GF-D8 (cell line): ENCODE measurements at regions not wholly inside any gene's neighbourhood (a gene's known extent, or its start where the extent isn't known, plus 50 kb on each side); places are given as distances from the start of the nearest gene placed in this dataset.
"Not testable (repeated sequence)": the region's sequence is repeated elsewhere in the genome, so short reads cannot be mapped to it uniquely, and the experiment has no call there.

Experiments used
- DNase-seq: peaks from one replicate; lab custom pipeline; 2025; lab: John Stamatoyannopoulos, UW

DNA sequence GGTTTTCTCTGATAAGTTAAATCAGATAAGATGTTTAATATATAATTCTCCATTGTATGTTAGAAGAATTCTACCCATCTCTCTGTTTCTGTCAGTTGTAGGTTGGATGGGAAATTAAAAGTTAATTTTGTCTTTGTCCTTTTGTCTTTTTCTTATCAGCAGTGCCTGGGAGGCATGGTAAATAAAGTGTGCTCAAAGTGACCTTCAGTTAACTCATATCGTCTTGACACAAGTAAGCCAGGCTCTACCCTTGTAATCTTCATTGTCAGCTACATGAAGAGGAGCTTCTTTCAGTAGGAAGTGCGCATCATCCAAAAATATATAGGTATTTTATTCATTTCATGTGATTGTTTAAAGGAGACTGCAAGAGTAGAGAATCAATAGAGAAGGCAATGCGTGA lies 138.9 kb upstream of the NRIP1 start:
- DNase-seq = no peak

DNA sequence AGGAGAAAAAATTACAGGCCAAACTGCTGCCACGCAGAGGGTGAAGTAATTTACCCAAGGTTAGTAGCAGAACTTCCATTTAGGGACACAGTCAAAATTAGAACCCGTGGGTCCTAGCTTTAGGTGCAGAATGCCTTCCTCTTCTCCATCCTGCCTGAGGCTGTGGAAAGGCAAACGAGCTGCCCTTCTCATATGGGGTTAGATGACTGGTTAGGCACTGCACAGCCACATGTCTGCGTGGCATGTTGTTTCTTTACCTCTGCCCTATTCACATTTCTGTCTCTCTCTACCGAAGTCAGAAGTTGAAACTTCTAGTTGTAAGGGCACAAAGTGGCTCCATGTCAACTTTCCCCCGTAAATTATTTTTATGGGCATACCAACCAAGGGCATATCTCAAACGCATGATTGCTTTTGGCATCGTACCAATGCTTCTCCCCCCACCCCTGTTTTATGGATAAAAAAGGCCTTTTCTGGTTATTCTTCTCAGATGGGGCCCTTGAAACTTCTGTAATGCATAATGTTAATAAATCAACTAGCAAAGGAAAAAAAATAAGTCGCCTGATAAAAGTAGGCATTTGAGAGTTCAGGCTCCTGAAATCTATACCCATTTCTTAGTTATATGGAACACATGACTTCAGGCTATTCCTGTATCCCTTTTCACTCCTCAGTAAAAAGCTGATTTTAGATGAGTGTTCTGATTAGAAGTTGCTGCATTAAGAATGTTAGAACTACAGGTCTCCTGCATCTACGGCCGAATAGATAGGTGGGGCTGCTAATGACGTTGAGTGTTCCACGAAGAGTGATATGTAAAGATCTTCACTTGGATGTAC lies 139.6 kb upstream of the NRIP1 start:
- no peak for DNase-seq

DNA sequence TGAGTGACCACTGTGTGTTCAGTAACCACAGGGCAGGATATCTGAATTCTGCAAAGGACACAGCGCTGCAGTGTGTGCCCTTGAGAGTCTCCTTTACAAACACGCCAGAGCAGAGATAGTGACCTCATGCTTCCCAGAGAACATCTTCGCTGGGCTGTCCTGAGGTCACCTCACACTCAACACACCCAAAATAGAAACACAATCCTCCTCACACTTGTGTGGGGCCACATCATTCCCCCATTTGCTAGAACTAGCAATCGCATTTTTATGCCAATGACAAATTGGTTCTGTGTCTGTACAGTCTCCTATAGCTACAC lies 140.1 kb upstream of the NRIP1 start:
- no peak for DNase-seq

DNA sequence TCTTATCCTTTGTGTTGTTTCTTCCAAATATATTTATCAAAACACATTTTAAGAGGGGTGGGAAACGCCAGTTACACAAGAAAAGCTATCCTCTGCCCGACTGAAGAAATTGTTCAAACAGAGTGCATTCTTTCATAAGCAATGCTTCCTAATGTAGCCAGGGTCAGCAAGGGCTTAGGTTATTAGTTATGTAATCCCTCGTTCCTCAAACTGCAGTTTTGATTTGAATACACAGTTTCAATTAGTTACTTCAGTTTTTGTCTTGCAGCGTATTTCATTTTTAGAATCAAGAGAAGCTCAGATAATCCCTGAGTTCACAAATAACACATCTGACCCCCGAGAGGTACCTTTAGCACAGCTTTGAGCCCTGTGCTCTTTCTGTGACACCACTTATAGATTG lies 141.7 kb upstream of the NRIP1 start:
- DNase-seq = no peak

DNA sequence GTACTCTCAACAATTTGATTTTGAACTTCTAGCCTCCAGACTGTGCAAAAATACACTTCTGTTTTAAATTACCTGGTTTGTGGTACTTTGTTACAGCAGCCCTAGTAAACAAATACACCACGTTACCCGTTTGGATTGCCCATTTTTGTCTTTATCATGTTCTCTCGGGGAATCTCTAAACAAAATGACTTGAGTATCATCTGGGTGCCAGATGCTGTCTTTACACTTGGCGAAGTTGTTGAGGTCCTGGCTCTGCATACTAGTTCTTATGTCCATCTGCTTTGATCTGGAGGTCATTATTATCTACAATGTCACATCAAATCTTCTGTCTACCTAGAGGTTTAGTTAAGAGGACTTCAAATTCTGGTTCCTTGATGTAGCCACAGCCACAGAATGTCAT lies 142.4 kb upstream of the NRIP1 start:
- no peak for DNase-seq

DNA sequence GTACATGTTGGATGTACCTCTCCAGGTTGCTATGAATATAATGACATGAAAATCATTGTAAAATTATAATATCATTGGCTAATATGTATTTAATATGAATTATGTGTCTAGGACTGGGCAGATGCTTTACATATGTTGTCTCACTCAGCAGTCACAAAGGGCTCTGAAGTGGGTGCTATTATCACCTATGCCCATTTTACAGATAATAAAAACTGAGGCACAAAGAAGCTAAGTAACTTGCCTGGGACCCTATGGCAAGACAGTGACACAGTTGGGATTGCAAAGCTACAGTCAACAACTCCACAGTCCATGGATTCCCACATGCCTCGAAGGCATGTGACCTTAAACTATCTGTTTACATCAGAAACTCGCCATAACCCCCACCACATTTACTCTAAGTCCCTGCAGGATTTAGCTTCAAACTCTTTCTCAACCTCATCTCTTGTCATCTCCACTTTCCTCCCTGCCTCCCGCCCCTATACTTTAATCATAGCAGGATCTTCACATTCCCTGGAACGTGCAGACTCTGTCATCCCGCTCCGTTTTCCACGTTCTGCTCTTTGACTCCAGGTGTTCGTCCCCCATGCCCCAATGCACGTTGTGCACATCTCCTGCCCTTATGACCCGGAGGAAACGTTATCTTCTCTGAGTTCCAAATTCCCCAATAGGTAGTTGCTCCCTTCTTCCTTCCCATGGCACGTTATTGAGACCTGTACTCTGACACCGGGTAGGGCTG lies 143.0 kb upstream of the NRIP1 start:
- DNase-seq = no peak

DNA sequence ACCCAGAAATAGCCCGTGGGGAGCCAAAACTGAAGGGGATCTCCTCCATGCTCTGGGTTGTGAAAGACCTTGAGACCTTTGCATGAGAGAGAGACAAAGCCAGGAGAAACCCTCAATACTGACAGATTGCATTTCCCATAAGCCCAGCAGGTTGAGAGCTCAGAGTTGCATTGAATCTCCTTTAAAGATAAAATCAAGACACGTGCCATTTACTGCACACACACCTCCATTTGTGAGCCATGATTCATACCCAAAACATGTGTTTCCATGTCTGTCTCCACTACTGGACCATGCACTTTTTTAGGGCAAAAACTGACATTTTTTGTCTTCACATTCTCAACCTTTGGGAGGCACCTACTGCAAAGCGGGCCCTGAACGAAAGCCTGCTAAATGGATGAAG lies 144.0 kb upstream of the NRIP1 start:
- DNase-seq = no peak

DNA sequence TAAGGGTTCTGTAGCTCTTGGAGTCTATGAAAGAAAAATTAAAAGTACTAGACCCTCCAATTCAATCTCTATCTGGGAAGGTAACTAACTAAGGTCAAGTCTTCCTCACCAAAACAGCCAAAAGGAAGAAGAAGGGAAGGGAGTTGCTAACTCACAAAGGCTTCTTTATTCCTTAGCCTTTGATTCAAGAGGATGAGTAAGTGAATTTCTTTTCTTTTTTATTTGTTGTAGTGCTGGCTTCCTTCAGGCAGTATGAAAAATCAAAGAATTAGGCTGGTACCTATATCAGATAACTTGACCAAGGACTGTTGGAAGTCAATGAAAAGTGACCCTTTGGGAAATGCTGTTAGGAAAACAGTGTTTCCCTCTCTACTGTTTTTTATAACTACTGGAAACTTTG lies 144.4 kb upstream of the NRIP1 start:
- DNase-seq = no peak

DNA sequence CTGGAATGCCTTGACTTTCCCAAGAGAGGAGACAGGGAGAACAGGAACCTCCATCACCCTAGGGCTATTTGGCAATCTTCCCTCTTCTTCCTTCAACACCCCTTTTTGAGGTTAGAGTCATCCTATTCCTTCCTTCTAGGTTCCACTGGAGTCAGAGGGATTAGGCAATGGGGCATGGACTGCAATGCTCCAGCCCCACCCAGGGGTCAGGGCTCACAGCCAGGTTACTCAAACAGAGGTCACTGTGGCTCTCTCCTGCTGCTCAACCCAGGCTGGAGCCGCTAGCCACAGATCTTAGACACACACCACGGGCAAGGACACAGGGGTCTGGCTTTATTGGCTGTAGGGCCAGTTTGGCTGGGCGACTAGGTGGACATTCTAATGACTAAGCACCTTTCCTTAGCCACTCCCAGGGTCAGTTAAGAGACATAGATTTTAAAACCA lies 145.5 kb upstream of the NRIP1 start:
- no peak for DNase-seq

DNA sequence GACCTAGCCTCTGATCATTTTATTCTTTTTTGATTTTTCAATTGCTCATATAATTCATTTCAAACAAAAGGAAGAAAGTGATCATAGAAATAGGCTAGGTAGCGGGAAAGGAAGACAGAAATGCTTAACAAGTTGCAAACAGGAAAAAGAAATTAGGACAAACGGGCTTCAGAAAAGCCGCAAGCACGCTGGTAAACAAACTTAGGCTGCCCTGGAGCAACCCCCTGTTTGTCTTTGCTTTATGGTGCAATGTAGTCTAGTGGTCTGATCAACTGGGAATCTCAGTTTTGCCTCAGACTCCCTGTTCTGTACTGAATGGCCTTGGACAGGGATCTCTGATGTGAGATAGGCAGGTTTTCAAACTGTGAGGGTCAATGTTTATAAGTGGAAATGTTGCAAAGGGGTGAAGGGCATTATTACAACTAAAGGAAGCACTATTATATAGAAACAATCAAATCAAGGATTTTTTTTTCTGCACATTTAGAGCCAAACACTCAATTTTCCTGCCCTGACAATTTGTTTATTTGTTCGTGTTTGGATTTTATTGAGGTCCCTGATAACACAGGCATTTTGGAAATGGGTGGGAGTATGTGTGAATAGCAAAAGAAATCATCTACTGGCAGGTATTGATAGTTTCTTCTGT lies 146.8 kb upstream of the NRIP1 start:
- no peak for DNase-seq

DNA sequence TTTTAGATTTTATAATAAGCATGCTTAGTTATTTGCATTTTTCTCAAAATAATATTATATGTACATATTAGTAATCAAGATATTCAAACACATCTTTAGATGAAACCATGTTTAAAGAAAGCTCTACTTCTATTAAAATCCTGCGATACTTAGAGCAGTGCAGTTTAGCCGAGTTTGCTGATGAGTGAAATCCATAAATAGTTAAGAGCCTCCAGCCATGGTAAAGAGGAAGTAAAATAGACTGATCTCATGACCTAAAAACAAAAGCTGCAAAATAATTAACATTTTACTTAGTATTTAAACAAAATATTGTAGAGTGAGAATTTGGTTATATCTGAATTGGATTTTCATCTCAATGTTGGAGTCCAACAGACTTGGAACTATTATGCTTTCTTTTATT lies 147.4 kb upstream of the NRIP1 start:
- no peak for DNase-seq

DNA sequence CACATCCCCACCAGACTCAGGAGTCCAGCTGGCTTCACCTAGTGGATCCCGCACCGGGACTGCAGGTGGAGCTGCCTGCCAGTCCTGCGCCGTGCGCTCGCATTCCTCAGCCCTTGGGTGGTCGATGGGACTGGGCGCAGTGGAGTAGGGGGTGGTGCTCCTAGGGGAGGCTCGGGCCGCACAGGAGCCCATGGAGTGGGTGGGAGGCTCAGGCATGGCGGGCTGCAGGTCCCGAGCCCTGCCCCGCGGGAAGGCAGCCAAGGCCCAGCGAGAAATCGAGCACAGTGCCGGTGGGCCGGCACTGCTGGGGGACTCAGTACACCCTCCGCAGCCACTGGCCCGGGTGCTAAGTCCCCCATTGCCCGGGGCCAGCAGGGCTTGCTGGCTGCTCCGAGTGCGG lies 153.7 kb upstream of the NRIP1 start:
- DNase-seq = not testable (repeated sequence)

DNA sequence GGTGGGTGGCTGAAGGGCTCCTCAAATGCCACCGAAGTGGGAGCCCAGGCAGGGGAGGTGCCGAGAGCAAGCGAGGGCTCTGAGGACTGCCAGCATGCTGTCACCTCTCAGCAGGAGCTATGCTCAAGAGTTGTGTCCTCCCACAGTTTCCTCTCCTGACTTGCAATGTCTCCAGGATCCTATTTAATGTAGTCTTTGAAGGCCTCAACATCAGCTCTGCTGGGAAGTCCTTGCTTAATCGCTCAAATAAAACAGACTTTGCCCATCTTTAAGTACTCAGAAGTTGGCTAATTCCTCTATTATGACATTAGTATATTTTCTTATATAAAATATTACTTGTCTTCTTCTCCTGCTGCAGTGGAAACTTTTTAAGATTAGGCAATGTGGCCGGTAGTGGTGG lies 154.2 kb upstream of the NRIP1 start:
- no peak for DNase-seq

DNA sequence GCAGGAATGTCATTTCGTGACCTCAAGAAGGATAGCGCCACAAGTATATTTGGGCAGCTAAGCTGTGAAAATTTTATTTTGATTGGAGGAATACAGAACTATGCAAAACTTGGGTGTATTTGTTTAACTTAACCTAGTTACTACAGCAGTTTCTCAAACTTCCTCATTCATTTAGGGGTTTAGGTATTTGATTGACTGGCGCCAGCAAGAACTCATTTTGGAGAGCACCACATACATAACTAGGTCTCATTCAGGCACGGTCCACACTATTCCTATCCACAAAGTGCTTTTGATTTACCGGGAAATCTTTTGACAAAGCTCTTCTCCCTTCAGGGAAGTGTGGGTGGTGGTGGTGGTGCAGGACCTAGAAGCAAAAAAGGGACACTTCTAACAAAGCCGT lies 155.1 kb upstream of the NRIP1 start:
- DNase-seq = no peak

DNA sequence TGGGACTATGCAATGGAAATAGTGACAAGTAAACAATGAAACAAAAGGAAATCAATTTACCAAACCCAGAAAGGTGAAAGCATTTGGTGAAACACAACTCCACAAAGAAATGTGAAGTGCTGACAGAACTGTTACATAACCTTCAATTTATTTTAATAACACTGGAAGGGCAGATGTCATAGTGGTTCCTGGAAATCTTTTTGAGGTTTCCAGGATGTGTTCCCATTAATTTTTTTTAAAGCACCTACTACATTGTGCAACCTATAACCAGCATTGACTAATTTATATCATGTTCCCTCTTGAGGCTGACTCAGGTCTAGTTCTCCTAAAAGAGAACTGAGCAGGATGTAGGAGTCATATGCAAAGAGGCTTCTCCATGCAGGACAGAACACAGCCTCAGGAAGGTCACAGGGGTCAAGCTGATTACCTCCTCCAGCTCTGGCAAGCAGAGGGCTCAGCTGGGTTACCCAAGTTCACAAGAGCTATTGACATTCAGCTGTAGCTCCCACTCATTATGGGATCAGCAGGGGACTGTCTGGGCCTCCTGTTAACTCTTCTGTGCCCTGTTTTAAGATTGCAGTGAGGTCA lies 157.1 kb upstream of the NRIP1 start:
- no peak for DNase-seq

DNA sequence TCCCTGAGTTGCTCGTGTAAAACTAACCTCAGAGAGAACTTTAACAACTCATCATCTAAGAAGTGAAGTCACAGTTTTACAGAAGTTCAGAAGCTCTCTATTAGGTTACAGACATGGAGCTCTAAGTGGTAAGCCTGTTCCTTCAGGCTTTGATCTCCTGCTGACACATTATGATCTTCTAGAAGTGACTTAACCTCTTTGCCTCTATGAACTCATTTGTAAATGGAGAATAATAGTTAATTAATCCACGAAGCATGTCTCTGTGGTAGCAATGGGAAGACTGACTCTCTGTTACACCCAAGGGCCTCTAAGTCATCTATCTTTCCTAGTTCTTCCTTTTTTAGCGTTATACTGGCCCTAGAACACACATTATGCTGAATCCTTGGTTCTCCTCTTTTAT lies 157.9 kb upstream of the NRIP1 start:
- DNase-seq = no peak

DNA sequence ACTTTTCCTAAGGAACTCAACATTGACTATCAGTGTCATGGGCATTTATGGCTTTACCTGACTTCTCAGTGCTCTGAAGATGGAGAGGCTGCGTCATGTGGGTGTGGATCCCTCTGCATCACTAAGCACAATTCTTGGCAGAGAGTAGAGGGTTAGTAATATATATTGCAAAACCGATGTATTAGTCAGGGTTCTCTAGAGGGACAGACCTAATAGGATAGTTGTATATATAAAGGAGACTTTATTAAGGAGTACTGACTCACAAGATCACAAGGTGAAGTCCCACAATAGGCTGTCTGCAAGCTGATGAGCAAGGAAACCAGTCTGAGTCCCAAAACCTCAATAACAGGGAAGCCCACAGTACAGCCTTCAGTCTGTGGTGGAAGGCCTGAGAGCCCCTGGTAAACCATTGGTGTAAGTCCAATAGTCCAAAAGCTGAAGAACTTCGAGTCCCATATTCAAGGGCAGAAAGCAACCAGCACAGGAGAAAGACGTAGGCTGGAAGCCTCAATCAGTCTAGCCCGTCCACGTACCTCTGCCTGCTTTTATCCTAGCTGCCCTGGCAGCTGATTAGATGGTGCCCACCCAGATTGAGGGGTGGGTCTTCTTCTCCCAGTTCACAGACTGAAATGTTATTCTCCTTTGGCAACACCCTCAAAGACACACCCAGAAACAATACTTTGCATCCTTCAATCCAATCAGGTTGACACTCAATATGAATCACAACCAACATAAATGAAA lies 159.7 kb upstream of the NRIP1 start:
- no peak for DNase-seq

DNA sequence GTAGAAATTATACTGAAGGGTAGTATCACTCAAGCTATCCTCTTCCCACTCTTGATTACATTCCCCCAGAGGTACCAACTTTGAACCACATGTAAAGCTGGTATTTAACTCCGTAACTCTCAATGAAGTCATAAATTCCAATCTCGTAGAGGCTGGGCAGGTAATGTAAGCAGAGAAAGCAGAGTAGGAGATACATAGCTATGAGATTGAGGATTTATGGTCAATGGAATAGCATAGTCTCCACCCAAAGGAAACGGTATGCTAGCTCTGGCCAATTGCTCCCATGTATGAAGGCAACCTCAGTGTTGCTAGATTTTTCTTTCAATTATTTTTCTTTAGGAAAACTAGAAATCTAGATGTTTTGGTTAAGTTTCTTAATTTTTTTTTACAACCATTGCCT lies 163.1 kb upstream of the NRIP1 start:
- no peak for DNase-seq

DNA sequence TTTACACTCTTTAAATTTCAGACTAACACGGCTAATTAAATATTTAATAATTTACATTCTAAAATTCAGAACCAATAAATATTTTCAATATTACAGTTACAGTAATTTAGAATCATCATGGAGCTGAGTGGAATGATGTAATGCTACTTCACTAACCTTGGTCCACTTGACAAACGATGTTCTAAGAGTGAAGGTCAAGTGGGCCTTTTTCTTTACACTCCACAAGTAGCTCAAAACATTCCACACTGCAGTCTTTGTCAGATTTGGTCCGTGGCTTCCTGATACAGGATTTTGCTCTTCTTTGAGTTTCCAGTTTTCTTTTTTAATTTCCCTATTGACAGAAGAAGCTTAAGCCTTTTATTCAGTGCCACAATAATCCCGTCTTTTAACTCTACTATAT lies 164.6 kb upstream of the NRIP1 start:
- no peak for DNase-seq

DNA sequence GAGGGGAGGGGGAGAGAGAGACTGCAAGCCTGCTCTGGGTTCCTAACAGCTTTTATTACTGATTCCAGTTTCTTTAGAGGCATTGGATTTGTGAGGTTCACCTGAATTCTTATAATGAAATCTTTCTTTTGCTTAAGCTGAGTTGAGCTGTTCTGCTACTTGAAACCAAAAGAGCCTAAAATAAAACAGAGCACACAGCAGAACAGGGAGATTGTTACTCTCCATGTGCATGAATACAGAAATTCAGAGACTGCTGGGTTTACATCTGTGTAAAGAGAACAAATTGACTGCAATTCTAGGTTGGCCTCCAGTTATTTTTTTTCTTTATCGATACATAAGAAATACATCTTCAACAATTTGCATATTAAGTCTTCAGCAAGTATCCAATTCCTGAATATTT lies 168.8 kb upstream of the NRIP1 start:
- DNase-seq = no peak

DNA sequence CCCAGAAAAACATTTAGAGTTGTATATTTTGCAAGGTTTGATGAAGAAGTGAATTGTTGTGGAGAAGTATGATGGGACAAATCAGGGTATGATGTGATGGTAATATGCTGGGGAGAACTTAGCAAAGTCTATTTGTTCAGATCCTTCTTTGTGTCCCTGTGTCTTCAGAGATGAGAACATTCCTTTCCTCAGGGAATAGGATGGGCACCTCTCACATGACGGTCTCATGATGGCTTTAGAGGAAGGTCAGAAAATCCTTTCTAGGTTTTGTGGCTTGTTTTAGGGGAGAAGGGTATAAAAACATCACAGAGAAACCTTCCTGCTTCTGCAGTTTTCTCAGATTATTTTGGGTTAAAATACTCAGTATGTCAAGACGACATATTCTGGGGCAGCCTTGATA lies 171.3 kb upstream of the NRIP1 start:
- no peak for DNase-seq

DNA sequence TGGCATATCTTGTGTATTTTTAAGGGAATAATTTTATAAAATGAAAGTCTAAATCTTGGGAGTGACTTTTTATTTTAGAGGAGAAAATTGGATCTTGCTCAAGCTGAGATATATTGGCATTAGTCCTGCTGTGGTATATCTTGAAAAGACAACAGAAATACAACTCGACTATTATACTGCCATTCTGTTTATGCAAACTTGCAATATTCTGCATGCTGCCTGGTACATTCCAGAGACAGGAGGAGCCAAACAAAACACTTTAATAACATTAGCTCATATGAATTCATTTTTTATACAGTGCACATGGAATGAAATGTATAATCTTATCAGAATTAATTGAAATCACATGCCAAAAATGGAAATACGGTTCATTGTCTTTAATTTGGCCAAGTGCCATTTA lies 176.0 kb upstream of the NRIP1 start:
- no peak for DNase-seq
